VCaP (cell line): ENCODE measurements at regions not wholly inside any gene's neighbourhood (a gene's known extent, or its start where the extent isn't known, plus 50 kb on each side); places are given as distances from the start of the nearest gene placed in this dataset.

Experiments used
- H3K27ac ChIP-seq: fragments of 450-650 bp; 2 replicates; pipeline ENCODE4 v1.5.1; 2017
- TF ChIP-seq, protein P1 (sequence below): fragments of 450-650 bp; conservative IDR thresholded peaks from 2 replicates; pipeline ENCODE4 v1.5.1; 2017; ENCODE audit warnings: mild to moderate bottlenecking, moderate library complexity

DNA sequence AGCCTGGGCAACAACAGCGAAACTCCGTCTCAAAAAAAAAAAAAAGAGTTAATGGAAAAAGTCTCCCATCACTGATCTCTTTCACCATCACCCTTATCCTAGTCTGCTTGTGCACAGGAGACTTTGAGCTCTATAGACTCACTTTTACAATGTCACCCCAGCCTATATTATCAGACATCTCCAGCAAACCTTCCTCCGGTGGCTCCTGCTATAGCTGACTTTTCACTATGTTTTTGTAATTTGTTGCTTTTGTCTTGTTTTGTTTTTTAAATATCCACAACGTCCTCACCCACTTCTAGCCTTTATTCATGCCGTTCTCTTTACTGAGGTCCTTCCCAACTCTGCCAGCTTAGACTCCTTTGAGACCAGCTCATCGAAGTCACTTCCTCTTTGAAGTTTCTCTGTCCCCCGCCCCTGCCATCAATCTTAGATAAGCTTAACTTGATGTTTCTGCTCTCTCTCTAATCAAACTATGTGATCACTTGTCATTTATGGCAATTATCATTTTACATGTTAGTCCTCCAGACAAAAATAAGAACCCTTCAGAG, 82.7 kb upstream of the CHD2 start:
- TF ChIP-seq, protein P1, sequence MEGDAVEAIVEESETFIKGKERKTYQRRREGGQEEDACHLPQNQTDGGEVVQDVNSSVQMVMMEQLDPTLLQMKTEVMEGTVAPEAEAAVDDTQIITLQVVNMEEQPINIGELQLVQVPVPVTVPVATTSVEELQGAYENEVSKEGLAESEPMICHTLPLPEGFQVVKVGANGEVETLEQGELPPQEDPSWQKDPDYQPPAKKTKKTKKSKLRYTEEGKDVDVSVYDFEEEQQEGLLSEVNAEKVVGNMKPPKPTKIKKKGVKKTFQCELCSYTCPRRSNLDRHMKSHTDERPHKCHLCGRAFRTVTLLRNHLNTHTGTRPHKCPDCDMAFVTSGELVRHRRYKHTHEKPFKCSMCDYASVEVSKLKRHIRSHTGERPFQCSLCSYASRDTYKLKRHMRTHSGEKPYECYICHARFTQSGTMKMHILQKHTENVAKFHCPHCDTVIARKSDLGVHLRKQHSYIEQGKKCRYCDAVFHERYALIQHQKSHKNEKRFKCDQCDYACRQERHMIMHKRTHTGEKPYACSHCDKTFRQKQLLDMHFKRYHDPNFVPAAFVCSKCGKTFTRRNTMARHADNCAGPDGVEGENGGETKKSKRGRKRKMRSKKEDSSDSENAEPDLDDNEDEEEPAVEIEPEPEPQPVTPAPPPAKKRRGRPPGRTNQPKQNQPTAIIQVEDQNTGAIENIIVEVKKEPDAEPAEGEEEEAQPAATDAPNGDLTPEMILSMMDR = no peak
- peak overlapping the region; percentile 100 for H3K27ac ChIP-seq

DNA sequence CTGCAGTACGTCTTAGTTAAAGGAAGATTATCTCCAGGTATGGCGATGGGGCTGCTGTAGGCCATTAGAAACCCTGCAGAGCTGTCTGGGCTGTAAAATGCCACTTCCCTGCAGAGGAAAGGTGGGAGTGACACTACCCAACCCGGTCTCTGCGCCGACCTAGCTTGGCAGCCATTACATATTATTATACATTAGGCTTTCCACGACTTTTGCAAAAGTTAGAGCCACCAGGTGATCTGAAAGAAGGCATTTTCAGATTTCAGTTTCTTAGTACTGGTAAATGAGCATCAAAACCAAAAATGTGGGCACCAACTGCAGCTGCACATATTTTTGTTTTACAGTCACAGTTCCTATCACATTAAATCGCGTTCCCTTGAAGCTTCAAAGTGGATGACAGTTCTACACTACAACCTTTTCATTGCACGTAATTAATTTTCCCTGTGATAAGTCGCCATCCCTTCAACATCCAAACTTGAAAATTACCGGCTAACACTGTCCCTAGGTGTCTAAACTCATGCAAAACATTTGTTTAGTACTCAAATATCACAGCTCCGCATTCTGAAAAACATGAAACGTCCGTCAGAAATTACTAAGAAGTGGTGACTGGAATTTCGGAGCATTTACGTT, 81.4 kb upstream of the CHD2 start:
- peak overlapping the region; percentile 100 for H3K27ac ChIP-seq
- TF ChIP-seq, protein P1 = no peak

DNA sequence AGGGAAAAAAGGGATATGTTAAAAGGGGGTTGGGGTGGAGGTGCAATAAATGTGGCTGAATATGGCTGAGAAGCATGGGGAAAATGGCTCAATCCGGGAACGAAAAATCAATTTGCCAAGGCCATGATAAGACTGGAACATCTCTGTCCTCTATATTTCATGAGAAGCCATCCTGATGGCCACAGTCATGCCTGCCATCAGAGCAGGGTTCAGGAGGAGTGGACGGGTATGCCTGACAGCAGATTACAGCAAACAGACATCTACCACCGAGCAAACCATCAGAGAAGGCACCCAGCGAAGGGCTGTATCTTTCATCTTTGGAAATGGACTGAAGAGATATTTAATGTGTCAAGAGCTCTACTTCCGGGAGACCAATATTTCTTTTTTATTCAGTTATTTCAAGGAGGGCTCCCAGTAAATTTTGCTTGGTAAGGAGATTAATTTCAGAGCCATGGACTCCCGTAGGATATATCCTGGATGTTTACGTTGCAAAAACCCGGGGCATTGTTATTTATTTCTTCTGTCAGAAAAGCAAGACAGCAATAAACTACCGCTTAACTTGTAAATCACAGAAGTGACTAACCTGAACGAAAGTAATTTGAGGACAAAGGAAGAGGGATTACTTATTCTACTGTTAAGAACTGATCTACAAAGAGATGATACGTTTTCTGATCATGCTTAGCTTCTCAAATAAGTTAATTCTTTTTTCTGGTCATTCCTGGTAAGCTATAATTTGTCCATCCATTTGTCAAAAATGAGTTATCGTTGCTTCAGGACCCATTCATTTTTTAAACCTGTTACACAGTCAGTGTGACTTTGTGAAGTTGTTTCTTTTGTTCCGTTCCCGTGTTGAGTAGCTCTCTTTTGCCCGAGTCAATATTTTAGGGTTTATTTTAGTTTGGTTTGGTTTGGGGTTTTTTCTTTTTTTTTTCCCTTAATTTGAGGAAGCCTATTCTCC, 80.6 kb upstream of the CHD2 start:
- TF ChIP-seq, protein P1 = no peak
- H3K27ac ChIP-seq = peak overlapping the region; percentile 100

DNA sequence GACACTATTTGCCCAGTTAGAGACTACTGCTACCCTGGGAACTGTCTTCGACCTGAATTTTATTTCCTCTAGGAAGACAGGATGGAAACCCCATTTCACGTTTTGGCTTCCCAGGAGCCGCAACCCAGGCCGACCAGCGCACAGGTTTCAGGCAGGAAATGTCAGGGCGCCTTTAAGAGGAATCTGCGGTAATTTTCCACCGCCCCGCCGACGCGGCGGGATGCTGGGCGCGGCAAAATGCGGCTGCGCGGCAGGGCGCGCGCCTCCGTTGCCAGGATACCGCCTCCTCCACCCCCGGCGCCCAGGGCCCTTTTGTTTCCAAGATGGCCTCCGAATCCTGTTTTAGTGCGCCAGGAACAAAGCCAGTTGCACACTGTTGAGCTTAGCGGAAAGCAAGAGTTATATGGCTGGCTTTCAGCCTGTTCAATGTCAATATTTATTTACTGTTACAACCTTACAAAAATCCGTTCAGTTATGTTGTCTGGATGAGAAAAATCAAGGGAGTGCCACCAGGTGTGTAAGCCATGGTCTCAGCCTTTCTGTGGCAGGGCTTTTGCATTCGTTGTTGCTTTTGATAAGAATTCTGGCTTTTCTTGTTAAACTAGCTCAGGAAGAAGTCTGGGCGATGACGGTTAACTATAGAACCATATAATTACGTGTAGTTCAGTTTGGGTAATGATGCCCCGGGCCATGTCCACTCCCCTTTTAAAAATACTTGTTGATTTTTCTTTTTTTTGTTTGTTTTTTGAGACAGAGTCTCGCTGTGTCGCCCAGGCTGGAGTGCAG, 79.7 kb upstream of the CHD2 start:
- peak overlapping the region; percentile 100 for H3K27ac ChIP-seq
- TF ChIP-seq, protein P1 = no peak

DNA sequence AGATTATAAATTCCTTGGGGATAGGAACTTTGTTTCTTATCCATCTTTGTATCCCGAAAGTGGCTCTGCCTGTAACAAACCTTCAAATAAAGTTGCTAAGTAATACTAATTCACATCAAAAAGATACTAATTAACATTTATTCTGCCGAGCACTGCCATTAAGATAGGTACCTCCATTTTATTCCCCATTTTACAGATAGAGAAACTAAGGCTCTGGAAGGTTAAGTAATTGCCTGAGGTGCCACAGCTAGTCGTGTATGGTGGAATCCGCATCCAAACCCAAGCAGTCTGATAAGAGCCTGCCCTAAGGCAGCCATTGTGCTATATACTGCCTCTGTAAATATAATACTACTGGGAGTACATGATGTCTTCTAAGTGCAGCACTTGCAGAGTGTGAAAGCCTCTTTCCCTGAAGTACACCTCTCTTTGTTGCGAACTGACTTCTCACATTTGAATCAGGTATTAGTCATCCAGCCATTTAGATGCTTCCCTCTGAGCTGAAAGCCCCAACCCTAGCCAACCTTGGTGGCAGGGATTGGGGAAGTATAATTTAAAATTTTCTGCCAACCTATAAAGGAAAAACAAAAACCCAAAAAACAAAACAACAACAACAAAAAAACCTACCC, 78.5 kb upstream of the CHD2 start:
- H3K27ac ChIP-seq = peak overlapping the region; percentile 100
- TF ChIP-seq, protein P1 = no peak

DNA sequence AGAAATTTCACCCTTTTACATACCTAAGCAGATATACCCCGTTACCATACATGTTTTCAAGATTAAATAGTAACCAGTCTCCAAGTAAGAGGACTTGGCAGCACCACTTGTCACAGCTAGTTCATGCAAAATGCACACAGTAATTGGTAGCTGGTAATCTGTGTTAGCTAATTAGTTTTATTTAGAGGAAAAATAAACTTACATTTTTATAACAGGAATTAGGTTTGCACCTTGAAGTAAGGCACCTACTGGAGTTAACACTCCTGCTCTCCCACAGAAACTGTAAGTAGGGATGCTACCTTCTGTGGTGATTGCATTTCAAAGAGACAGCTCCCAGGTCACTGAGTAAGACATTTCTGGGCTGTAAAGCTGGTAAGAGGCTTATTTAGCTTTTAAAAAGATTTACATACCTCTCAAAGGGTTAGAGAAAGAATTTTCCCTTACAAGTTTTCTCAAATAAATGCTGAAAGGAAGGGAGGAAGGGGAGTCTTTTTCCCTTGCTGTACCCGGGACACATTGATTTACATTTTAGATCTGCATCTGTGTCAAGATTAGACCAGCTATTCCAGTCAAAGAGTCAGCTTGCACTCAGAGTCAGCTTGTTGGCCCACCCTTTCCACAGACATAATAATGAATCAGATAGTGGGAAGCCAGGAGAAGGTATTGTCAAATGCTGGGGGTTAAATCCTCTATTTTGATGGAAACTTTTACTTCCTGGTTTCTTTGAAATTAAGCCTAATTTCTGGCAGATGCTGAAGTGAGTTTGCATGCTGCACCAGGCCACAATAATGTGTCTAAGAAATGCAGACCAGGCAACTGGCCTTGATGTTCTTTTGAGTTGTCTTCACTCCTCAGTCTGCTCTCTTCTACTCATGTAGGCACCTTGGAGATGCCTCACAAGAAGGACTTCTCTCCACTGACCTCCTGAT, 77.6 kb upstream of the CHD2 start:
- H3K27ac ChIP-seq = peak overlapping the region; percentile 100
- TF ChIP-seq, protein P1 = no peak
